NCI-H2081 treated with DMSO at 0.1 percent for 48 hours (cell line): ENCODE measurements at regions not wholly inside any gene's neighbourhood (a gene's known extent, or its start where the extent isn't known, plus 50 kb on each side); places are given as distances from the start of the nearest gene placed in this dataset.
"Not testable (repeated sequence)": the region's sequence is repeated elsewhere in the genome, so short reads cannot be mapped to it uniquely, and the experiment has no call there.

ENCODE experiments used
- DNase-seq: peaks from one replicate; lab custom pipeline; 2025; lab: John Stamatoyannopoulos, UW

DNA sequence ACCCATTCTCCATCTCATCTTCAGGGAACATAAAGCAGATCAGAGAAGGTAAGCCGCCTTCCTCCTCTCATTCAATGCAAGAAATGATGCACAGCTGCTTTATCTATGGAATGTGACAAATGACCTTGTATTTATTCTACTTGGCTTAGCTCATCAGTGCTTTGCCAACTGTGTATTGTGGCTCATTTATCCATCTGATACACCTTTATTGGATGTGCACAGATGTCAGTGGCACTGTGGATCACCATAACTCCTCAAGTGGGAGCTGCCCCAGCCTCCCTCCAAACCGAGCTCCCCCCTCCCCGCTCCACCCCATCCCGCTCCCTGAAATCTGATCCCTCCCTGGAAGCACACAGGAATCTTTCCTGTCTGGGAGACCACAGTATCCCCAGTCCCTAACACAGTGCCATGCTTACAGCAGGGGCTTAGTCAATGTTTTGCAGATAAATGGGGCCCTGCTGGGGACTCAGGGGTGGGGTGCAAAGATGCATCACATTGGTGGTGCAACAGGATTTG, 156.0 kb upstream of the RAB4A start:
- DNase-seq, result no peak

DNA sequence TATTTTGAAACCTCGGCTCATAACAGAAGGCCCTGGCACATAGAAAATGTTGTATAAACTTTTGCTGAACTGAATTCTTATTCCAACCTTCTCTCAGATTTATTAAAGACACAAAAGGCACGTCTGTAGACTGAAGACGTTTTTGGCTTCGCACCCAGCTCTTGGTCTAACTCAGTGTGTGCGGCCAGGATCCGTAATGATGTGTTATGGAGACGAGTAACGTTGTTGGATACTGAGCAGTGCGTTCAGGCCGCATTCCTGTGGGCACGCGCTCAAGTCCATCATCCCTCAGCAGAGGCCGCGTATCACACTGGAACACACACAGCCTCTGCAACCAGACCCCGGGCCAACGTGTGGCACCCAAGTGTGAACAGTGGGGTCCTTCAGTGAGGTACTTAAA, 154.8 kb upstream of the RAB4A start:
- no peak for DNase-seq

DNA sequence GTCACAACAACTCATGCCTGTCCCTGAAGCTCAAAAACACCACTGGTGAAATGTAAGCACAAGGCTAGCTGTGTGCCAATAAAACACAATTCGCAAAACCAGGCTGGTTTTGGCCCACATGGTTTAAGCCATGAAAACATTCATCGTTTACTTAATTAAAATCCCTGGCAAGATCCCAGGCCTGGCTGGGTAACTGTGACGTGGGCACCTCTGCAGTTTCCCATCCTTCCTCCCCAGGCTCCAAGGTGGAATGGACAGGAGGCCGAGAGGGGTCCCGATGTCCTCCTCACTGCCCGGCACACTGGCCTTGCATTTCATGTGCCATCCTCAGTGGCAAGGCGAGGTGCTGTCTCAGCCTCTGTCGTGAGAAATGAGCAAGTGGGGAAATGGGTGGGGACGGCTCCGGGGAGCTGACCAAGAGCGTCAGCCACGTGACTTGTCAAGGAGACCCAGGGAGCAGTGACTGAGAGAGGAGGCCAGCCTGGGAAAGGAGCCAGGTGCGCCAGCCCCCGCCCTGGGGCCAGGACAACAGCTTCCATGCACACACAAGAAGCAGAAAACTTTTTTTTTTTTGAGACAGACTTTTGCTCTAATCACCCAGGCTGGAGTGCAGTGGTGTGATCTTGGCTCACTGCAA, 153.1 kb upstream of the RAB4A start:
- DNase-seq, result no peak

DNA sequence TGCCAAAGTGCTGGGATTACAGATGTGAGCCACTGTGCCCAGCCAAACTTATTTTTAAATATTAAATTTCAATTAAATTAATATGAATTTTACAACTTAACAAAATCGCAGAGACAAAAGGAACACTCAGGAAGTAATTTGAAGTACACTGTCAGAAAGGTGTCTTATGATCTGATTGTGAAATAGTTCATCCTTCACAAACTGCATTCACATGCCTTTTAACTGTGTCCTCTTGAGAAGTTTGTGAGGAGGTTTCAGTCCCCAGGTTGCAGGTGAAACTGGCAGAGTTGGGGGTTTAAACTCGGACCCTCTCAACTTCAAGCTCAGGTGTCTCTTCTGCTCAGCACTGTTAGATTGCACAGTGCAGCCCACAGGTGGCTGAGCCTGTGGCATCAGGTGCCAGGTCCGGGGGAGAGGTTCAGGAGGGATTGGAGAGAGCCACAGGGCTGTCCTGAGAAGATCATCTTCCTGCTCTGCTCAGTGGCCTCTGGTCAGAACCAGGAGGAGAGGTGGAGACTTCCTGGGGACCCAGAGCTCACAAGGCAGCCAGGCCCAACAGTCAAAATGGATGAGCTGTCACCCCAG, 152.3 kb upstream of the RAB4A start:
- DNase-seq, result no peak

DNA sequence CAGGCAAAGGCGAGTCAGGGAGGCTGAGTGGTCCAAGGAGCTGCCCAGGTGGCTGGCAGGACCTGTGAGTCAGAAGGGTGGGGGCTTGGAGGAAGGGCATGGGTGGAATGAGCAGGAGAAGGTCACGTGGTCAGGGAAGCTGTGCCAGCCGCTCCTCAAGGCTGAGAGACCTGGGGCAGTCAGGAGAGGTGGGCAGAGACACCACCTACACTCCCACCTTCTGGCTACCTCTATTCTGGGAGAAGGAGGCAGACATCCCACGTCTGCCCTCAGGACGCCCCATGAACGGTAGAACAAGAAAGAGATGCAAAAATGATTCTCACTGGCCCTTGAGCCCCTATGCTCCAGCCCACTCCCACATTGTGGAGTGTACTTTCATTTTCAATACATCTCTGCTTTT, 151.8 kb upstream of the RAB4A start:
- no peak for DNase-seq

DNA sequence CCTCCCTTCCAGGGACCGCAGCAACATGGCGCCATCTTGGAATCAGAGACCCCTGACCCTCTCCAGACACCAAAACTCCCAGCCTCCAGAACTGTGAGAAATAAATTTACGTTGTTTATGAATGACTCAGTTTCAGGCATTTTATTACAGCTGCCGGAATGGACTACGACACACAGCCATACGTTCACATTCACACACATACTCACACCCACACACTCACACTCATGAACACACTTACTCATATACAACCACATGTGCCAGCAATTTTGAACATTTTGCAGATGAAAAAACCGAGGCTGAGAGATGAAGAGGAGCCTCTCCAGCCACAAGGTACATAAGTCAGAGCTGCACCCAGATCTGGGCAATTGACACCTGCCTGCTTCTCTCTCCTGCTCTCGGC, 151.0 kb upstream of the RAB4A start:
- DNase-seq, result no peak

DNA sequence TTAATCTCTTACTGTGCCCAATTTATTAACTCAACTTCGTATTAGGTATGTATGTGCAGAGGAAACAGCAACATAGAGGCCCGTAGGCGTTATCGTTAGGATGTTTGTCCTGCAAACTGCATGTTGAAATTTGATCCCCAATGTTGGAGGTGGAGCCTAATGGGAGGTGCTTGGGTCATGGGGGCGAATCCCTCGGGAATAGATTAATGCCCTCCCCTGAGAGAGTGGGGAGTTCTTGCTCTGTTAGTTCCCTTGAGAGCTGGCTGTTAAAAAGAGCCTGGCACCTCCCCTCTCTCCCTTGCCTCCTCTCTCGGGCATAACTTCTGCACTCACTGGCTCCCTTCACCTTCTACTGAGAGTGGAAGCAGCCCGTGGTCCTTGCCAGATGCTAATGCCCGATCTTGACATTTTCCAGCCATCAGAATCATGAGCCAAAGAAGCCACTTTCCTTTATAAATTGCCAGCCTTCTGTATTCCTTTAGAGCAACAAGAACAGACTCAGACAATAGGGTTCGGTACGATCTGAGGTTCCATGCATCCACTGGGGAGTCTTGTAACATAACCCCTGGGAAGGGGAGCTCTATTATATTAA, 149.0 kb upstream of the RAB4A start:
- DNase-seq, result no peak

DNA sequence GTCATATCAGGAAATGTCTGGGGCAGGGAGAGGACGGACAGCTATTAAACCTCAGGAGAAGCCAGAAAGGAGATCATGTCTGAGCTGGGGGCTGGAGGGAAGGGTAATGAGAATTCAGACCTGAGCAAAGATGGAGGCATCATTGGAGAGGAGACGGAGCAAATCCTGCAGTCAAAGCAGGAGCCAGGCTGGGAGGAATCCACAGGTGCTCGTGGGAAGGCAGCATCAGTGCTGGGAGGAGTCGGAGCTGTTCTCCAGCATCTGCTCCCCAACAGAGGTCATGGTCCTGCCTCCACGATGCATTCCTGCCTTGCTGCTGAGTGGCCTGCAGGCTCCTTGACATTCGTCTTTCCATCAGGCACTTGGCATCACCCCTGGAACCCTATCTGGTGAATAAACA, 148.3 kb upstream of the RAB4A start:
- no peak for DNase-seq

DNA sequence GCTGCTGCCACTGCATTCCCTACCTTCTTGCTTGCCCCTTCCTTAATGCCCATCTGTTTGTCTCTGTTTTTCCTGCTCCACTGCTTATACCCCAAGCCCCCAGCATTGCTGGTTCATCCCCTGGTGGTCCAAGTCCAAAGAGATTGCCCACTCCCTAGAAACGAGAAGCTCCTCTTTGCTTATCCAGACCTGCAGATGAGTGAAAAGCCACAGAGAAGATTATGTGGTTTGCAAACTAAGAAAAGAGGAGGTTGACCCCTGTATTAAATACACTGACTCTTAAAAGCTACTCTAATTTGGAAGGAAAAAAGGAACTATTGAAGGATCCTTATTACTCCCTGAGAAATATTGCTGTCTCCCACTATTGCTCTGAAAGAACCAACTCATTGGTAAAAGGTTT, 146.8 kb upstream of the RAB4A start:
- DNase-seq, result no peak

DNA sequence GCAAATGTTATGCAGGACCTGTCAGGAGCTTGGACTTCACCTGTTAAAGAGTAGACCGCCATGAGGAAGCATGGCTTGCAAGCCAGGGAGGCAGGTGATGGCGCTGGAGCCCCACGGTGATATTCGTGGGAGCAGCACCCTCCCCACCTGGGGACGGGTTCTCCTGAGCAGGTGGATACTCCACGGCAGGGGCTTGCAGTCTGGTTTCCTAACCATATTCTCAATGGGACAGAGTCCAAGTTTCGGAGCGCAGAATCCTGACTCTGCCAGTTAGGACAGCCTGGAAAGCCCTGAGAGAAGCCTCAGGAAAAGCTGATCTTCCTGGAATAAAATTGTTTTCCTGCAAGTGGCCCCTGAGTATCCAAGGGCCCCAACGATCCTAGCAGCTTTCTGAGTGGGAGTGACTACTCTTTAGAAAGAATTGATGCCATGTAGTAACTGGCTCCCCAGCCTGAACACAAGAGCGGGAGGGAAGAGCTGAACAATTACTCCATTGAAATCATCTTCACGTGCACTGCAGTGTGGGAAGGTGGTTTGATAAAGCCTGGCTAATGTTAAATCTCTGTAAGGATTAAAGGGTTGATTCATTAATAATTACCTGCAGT, 146.3 kb upstream of the RAB4A start:
- DNase-seq, result no peak

DNA sequence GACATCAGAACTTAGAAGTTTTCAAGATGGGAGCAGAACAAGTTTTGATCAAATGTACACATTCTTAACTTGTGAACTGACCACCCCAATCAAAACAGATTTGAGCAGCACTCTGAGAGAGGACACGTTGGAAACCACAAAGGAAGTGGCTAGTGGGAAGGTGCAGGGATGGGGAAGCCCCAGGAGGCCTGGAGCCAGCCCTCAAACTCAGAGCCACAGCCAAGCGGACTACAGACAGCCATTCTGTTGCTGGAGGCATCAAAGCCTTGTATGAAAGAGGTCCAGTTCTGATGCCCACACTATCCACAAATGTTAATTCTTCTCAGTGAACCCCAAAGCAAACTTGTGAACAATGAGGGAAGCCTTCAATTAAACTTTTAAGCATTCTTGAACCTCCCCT, 143.6 kb upstream of the RAB4A start:
- DNase-seq, result no peak

DNA sequence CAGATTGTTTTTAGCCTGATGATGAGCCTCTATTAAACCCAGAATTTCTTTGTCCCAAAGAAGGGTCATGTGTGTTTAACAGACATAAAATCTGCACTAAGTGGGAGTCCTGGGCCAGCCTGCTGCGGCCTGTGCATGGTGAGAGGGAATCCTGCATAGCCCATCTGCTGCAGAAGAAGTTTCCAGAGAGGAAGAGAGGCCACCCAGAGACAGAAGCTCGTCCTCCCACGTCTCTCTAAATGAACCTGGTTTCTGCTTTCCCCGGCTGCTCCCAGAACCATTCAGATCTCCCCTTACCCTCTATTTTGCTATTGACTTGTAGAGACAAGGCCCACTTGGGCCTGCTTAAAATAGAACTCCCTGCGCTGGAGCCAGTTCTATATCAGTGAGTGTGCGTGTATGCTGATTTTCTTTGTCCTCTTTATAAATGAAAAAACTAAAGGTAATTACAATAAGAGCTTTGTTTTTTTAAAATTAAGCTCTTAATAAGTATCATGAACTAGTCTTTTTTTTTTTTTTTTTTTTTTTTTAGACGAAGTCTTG, 142.8 kb upstream of the RAB4A start:
- no peak for DNase-seq

DNA sequence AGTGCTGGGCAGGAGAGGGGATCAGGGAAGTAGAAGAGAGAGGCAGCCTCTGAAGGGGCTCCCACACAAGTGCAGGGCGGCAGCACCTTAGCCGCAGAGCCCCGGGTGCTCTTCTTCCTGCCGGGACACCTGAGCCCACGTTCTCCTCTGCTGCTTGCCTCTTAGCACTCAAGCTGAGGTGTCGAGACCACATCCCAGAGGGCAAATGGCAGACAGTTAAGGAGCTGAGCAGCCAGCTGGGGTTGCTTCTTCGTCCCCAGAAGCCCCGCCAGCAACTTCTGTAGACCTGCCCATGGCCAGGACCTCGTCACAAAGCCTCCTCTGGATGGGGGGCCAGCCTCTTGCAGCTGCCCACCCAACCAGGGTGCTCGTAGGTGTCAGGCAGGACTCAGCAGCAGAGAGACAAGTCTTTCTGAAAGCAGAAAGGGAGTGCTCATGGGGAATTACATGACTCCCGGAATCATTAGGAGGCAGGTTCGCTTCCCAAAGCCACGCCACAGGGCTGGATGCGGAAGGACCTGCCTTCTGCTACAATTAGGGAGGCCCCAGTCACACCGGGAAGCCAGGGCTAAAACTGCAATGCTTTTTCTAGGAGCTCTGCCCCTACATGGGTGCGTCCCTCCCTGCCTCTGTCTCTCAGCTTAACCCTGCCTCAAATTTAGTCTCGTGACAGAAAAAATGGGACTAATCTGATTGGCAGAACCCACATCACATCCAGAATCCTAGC, 141.4 kb upstream of the RAB4A start:
- DNase-seq, result no peak

DNA sequence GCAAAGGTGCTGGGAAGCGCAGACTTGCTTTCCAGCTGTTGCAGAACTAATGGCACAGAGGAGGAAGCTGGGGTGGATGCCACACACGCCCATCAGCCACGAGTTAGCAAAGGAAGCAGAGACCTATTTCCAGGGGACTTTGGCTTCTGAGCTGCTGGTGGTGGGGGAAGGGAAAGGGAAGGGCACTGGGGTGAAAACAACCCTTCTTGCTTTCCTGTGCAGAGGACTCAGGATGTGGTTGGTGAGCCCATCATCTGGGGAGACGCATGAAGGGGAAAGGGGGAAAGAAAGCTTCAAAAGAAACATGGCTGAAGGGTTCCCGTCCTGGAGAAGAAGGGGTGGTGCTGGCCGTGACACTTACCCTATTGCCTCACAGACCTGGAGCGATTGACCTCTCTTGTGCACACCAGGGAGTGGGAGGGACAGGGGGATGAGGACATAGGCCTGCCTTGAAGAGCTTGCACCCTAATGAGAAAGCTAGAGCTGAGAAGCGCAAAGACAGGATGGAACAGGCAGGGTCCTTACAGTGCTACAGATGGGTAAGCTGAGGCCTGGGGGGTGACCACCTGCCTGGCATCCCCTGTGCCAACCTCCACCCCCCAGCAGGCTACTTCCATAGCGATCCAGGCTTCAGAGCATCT, 140.8 kb upstream of the RAB4A start:
- DNase-seq, result no peak

DNA sequence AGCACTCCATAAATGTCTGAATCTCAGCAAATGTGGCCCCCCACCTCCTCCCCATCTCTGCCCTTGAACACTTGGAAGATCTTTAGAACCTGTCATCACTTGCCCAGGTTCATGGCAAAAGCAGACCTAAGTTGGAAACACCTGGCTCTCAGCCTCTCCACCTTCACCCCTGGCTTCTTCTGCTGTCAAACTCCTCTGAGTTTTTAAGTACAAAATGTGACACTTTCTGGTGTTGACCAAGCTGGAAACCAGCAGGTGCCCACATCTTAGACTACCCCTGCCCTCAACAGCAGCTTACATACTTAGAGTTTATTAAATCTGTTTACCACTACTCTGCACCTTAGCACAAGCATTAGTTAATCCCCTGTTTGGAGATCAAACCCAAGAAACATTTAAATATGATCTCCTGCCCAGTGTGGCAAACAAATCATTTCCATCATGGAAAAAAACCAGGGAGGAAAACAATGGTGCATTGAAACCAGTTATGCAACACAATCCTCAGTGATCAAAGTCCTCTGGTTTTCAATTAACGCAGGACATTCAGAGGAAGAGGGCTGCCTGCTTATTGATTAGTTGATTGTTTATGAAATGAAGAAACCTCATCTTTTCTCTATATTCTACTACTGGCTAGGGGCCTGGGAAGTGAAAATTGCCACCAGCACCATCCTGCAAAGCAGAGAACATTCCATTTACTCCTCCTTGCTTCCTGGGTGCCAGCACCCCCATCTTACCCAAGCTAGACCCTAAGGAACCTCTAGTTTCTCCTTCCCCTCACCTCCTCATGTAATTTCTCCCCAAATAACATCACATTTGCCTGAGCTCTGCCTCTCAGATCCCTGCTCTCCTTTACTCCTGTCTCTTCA, 139.4 kb upstream of the RAB4A start:
- DNase-seq, result no peak

DNA sequence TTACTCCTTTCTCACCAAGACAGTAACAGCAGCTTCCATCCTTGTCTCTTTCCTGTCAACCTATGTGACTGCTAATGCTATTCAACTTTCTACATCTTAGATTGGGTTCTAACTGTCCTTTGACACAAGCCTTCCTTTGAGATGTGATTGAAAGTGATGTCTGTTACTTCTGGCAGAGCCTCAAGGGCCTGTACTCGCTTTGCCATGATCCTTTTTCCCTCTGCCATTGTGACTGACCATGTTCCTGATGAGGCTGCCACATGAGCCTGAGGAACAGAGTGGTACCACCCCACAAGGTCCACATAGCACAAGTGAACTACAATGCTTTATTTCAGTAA, 138.8 kb upstream of the RAB4A start:
- no peak for DNase-seq

DNA sequence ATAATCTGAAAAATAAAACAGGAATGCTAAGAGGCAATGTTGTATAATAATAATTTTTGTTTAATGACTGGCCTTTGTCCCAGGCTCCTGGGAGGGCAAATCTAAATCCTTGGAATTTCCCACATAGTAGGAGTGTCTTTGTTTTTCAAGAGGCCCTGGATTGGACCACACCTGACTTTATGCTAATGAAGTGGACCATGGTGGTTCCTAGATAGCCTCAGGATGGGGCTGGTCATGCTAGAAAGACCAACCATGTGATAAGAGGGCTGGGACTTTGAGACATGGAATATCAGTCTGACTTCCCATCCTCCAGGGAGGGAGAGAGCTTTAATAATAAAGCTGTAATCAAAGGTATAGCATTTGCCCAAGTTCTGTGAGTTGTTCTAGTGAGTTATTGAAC, 138.2 kb upstream of the RAB4A start:
- DNase-seq, result no peak

DNA sequence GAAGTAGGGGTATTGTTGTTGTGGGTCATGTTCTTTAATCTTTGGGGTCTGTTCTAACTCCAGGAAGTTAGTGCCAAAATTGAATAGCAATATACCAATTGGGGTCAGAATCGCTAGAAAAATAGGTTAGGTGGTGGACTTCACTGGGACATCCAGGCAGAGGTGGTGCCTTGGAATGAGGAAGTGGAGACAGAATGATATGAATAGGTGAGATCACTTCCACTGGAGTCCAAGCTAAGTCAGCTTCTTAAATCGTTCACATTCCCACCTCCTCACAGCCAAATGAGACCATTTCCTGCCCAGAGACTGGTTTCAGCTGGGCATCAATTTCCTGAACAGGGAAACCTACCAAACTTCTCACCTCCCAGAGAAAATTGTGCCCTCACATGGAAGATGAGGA, 137.8 kb upstream of the RAB4A start:
- DNase-seq, result no peak

DNA sequence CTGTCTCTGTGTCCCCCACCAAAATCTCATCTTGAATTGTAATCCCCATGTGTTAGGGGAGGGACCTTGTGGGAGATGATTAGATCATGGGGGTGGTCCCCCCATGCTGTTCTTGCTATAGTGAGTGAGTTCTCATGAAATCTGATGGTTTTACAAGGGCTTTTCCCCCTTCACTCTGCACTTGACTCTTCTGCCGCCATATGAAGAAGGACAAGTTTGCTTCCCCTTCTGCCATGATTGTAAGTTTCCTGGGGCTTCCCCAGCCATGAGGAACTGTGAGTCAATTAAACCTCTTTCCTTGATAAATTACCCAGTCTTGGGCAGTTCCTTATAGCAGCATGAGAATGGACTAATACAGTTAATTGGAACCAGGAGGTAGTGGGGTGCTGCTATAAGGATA, 137.1 kb upstream of the RAB4A start:
- DNase-seq, result no peak

DNA sequence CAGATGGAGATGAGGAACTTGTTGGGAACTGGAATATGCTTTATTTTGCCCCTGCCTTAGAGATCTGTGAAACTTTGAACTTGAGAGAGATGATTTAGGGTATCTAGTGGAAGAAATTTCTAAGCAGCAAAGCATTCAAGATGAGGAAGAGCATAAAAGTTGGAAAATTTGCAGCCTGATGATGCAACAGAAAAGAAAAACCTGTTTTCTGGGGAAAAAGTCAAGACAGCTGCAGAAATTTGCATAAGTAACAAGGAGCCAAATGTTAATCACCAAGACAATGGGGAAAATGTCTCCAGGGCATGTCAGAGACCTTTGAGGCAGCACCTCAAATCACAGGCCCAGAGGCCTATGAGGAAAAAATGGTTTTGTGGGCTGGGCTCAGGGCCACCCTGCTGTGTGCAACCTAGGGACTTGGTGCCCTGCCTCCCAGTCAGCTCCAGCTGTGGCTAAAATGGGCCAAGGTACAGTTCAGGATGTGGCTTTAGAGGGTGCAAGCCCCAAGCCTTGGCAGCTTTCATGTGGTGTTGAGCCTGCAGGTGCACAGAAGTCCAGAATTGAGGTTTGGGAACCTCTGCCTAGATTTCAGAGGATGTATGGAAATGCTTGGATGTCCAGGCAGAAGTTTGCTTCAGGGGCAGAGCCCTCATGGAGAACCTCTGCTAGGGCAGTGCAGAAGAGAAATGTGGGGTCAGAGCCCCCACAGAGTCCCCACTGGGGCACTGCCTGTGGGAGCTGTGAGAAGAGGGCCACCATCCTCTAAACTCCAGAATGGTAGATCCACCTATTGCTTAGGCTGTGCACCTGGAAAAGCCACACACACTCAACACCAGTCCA, 136.3 kb upstream of the RAB4A start:
- not testable (repeated sequence) for DNase-seq
